Fibroblast of skin of right quadriceps (primary cell): ENCODE measurements at regions not wholly inside any gene's neighbourhood (a gene's known extent, or its start where the extent isn't known, plus 50 kb on each side); places are given as distances from the start of the nearest gene placed in this dataset.
A peak's percentile ranks its signal among the peaks of the same experiment; 100 is the strongest.
"Not testable (repeated sequence)": the region's sequence is repeated elsewhere in the genome, so short reads cannot be mapped to it uniquely, and the experiment has no call there.

Source experiments
- DNase-seq: peaks from one replicate; pipeline ENCODE4 v3.0.0-alpha.2; 2013

GRCh38 chr20:4465212-4465611, 216.1 kb upstream of the ADRA1D start:
- DNase-seq: no peak

- not testable (repeated sequence) for DNase-seq
Measured at GRCh38 chr20:4462801-4463200, 213.7 kb upstream of the ADRA1D start.

- no peak for DNase-seq
Measured at GRCh38 chr20:4459081-4459480, 210.0 kb upstream of the ADRA1D start.

GRCh38 chr20:4457566-4458543, 208.8 kb upstream of the ADRA1D start:
- peak; percentile 7 for DNase-seq

GRCh38 chr20:4455996-4456395, 206.9 kb upstream of the ADRA1D start:
- DNase-seq: no peak

- no peak for DNase-seq
Measured at GRCh38 chr20:4455301-4455701, 206.2 kb upstream of the ADRA1D start.

GRCh38 chr20:4454111-4454510, 205.0 kb upstream of the ADRA1D start:
- DNase-seq: no peak

GRCh38 chr20:4453359-4453758, 204.3 kb upstream of the ADRA1D start:
- peak; percentile 24 for DNase-seq

- no peak for DNase-seq
Measured at GRCh38 chr20:4451487-4452081, 202.5 kb upstream of the ADRA1D start.

GRCh38 chr20:4449957-4450715, 201.0 kb upstream of the ADRA1D start:
- peak; percentile 59 for DNase-seq

GRCh38 chr20:4445784-4446183, 196.7 kb upstream of the ADRA1D start:
- peak; percentile 35 for DNase-seq

DNA sequence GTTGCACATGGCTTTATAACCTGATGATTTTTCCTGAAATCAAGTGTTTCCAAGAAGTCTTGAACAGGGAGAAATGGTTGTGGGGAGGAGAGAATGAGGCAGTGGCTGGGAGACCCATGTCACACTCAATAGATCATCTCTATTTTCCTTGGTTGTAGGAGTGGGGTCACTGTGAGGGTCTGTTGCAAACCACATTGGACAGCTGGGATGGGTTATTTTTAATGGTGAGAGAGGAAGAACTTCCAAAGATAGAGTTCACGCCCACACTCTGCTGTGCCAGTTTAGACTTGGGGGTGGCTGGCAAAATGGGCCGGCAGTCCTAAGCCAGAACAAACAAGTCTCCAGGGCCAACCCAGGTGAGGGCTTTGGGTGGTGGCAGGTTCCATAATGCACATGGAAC, 196.2 kb upstream of the ADRA1D start:
- no peak for DNase-seq

GRCh38 chr20:4444404-4444803, 195.3 kb upstream of the ADRA1D start:
- DNase-seq: peak; percentile 54

DNA sequence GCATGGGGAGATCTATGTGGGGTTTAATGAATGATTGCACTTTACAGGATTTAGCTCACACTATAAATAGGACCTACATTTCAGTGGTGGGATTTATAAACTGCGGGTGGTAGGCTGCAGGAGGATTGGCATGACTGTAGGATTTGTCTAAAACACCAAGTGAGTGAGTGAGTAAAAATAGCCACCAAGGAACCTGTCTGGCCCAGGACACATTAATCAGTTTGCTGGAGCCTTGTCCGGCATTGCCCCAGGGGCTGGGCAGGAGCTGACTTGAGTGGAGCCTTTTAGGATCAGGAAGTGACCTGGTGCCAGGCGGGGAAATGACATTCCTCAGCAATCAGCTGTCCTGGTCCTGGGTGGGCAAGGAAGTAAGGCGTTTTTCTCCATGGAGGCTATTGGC, 193.9 kb upstream of the ADRA1D start:
- DNase-seq: no peak

DNA sequence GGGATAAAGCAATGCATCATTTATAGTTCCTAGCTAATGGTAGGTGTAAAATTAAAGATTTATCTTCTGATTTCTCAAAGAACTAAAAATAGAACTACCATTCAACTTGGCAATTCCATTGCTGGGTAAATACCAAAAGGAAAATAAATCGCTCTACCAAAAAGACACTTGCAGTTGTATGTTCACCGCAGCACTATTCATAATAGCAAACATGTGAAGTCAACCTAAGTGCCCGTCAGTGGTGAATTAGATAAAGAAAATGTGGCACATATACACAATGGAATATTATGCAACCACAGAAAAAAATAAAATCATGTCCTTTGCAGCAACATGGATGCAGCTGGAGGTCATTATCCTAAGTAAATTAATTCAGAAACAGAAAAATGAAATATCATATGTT, 192.8 kb upstream of the ADRA1D start:
- DNase-seq: peak; percentile 34

DNA sequence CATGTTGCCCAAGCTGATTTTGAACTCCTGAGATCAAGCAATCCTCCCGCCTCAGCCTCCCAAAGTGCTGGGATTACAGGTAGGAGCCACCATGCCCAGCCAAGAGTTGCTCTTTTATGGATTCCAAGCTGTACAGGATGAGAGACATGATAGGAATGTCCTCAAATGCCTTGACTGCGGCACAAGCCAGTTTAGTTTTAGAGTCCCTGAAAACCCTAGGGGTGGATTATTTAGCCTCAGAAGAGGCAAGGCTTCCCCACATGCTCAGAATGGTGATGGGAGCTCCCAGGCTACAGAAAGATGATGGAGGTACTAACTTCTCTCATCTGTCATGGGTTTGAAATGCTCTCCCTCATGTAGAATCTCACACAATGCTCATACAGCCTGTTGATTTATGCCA, 192.1 kb upstream of the ADRA1D start:
- no peak for DNase-seq

DNA sequence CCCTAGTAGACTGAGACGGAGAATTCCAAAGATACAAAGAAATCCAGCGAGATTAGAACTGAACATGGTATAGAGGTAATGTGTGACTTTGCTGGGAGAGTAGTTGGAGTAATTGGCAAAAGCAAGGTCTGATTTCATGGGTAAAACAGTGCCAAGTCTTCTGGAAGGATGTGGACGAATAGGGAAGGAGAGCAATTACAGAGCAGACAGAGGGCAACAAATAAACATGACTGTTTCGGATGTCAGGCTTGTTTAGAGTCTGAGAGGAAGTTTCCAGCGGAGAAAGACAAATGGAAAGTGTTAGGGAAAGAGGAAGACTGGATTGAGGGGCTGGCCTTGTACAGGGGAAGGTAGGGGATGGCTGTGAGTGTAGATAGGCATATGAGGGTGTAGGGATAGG, 190.4 kb upstream of the ADRA1D start:
- DNase-seq: no peak

- no peak for DNase-seq
Measured at GRCh38 chr20:4437131-4437530, 188.0 kb upstream of the ADRA1D start.

DNA sequence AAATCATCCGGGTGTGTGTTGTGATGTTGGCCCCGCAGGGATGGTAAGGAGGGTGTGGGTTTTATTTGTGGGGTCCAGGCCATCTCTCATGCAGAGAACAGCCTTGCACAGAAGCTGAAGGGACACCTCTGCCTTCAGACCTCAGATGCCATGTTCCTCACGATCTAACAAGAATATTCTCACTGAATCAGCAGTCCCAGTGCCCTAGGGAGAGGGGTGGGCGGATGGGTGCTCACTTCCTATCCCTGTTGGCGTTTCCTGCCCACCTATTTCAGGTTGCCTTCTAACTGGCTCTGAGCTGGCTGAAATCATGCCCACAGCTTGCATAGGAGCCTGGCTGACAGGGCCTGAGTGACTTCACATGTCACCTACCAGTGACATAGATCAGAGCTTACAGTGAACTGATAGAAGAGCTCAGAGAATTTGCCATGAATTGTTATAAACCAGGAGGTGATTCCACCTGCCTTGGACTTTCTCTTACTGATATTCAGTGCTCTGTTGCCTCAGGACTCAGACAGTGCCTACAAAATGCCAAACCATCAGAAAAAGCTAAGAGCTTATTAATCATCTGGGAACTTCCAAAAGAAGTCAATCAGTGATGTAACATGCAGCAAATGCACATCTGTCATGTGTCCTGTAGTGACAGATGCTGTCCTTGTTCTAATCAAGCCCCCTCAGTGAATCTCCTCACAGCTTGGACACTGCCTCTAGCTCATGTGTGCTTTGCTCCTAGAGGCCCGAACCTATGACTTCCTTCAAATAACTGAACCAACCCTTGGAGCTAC, 186.8 kb upstream of the ADRA1D start:
- no peak for DNase-seq

DNA sequence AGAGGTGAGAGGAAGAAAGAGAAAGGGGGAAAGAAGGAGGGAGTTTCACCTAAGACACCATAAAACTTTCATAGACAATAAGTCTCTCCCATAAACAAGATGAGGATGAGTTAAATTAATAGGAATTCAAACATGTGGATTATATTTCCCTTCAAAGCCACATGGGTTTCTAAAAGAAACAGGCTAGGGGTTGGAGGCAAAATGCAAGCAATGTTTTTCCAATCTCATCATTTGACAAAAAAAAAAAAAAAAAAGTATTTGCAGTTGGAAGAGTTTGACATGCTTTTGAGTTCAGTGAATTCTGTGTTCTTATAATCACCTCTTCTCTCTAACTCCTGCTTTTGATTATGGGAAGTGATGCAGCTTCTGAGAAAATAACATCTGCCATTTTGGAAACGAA, 186.1 kb upstream of the ADRA1D start:
- DNase-seq: peak; percentile 92

DNA sequence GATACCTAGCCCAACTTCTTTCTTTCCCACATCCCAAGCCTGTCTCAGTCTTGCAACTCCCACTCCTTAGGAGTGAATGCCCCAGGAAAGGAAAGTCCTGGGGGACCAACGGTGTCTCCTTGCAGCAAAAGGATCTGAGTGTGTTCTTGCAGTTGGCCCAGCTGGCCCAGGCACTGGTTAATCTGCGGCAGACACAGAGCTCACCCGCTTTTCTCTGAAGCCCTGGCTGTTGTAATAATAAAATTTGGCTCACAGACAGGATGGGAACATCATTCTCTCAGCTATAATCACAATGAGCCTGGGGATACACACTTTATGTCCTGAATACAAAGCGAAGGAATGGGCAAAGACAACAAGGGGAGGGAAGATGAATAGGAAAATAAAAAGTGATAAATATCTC, 185.6 kb upstream of the ADRA1D start:
- DNase-seq: peak; percentile 63

DNA sequence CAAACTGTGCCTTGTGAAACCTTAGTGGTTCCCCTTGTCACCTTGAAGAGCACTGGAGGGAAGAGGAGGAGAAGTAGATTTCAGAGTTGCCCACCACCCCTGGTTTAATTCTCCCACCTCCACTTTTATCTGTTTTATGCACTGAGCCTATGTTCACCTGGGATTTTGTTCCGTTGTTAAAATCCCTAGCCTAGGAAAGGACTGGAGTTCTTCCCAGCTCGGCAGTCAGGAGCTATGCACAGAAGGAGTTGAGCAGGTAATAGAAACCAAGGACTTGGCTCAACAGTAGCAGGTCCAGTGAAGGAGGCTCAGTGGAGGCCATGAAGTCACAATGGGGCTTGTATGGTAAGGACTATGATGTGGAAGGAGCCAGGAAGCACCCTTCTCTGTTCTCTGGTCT, 182.4 kb upstream of the ADRA1D start:
- DNase-seq: no peak

DNA sequence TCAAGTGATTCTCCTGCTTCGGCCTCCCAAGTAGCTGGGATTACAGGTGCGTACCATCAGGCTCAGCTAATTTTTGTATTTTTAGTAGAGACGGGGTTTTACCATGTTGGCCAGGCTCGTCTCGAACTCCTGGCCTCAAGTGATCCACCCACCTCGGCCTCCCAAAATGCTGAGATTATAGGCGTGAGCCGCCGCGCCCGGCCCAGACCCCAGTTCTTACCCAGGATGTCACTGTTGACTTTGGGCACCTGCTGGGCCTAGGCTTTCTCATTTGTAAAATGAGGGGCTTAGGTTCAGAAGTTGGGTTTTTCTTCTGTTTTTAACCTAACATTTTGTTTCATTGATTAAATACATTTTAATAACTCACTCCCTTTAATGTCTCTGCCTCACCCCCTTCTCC, 181.7 kb upstream of the ADRA1D start:
- DNase-seq: not testable (repeated sequence)
